CD4-positive, alpha-beta T cell treated with Interleukin-15 for 1 hour (primary cell): ENCODE measurements at regions not wholly inside any gene's neighbourhood (a gene's known extent, or its start where the extent isn't known, plus 50 kb on each side); places are given as distances from the start of the nearest gene placed in this dataset.
"Not testable (repeated sequence)": the region's sequence is repeated elsewhere in the genome, so short reads cannot be mapped to it uniquely, and the experiment has no call there.

Experiments used
- DNase-seq: peaks from one replicate; pipeline ENCODE4 v3.0.0-alpha.2; 2020

GRCh38 chr14:29982171-29982570 lies 54.5 kb upstream of the PRKD1 start:
- no peak for DNase-seq

GRCh38 chr14:29982993-29983392 lies 55.3 kb upstream of the PRKD1 start:
- DNase-seq, result no peak

DNA sequence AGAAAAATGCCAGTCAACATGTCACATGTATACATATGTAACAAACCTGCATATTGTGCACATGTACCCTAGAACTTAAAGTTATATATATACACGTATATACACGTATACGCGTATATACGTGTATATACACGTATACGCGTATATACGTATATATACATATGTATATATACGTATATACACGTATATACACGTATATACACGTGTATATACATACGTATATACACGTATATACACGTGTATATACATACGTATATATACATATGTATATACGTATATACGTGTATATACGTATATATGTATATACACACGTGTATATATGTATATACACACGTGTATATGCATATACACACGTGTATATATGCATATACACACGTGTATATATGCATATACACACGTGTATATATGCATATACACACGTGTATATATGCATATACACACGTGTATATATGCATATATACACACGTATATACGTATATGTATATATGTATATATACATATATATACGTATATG lies 62.8 kb upstream of the PRKD1 start:
- not testable (repeated sequence) for DNase-seq

- DNase-seq, result no peak
These were observed 63.3 kb upstream of the PRKD1 start for GRCh38 chr14:29990993-29991392.

GRCh38 chr14:29993143-29993542 lies 65.5 kb upstream of the PRKD1 start:
- no peak for DNase-seq

GRCh38 chr14:29999013-29999539 lies 71.4 kb upstream of the PRKD1 start:
- DNase-seq, result no peak

DNA sequence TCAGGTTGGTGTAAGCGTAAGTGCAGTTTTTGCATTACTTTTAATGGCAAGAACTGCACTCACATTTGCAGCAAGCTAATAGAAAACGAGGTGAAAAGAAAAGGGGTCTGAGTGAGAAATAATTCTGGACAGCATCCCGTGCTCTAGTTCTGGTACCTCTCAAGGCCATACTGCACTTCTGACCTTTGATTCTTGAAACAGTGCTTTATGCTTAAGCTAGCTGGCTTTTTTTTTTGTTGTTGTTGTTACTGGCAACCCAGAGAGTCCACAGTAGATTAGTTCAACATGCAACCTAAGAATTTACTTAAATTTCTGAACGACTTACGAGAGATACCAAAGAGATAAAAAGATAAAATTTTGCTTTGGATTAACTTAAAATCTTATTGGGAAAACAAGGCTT lies 75.2 kb upstream of the PRKD1 start:
- DNase-seq, result no peak

DNA sequence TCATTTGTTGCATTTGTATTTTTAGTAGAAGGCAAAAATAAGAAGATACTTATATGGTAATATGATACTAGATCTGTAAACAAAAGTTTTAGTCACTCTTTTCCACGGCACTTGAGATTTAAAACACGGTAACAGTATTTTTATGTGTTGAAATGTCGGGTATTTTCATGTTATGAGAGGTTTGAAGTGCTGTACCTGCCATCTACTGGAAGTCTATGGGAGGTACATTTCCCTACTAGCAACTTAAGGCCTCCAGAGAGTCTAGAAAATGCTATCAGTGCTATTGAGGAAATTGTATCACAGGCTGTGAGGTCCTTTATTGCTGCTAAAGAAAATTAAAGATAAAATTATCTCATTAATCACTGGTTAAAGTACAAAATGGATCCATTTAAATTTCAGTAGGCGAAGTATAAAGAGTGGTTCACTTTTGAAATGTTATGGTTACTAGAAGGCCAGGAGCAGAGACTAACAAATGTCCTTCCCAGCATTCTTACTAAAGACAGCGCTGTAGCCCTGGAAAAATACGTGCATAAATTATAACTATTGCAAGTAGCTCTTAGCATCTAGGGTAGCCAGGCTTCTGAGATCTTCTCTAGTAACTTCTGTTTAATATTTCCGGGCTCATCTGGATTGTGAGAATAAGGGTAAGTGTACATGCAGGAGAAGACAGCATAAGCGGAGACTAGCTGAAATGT lies 77.6 kb upstream of the PRKD1 start:
- no peak for DNase-seq

DNA sequence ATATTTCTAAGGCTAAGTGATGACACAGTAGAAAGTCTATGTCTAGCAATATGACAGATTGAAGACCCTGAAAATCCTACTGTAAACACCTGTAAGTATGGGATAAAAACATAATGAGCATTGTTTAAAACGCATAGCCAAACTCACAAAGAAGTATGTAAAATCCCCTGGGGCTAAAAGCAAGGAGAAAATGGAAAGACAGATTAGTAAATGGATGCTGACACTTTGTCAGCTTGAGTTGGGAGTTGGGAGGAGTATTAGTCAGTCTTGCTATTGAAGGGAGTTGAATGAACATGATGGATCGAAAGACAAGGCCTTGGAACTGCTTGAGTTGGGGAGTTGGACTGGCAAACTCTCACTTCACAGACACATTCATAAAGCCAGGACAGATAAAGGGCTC lies 79.0 kb upstream of the PRKD1 start:
- no peak for DNase-seq

- no peak for DNase-seq
These were observed 87.8 kb upstream of the PRKD1 start for GRCh38 chr14:30015489-30015888.

DNA sequence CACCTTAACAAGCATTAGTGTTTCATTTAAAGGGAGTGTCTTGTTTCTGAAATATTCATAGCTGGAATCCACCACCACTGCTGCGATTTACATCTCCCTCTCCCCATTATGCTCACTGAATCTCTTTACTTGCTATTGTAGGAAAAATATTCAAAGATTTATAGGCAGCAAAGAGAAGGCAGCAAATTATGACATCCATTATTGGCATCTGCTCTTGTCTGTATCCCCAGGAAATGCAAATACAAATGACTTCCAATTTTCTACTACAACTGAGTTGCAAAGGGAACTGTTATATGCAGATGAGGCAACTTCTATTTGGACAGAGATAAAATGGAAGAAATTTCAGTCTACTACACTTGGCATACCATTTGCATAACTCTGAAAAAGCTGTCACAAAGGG lies 88.4 kb upstream of the PRKD1 start:
- DNase-seq, result no peak

DNA sequence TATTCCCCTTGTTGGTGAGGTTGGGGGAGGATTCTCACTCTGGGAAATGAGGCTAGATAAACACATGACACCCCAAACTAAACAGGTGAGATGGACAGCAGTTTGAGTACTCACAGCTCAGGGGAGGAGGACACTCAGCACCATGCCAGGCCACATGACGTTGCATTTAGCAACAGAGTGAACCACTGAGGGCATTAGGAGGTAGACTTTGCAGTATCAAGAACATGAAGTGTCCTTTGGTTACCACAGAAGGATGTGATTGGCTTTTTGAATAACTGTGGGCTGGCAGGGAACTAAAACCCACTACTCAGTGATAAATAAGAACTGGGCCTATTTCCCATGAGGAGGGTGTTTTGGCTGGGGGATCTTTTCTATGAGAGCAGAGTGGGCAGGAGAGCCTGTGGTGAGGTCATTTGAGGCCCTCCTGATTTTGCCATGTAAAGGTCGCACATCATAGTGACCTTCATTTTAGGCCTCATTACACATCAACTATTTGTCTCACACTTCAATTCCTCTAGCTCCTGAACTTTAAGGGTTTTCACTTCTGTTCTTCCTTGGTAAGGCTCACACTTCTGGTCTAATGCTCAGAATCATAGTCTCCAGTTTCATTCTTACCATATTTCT lies 89.8 kb upstream of the PRKD1 start:
- DNase-seq, result no peak

DNA sequence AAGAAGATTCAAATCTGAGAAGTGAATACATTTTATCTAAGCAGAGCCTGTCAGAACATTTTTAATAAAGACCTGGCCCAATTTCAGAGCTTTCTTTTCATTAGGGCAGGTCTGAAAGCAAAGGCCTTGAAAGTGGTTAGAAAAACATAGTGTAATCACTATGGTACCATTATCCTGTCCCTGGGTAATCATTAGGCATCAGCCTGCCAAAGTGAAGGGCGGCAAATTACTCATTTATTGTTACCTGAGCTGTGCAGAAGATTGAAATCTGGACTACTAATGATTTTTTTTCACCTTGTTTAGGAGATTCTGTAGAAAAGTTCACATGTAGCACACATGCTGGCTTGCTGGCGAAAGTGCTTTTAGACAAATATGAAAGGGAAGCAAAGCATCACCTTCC lies 92.6 kb upstream of the PRKD1 start:
- no peak for DNase-seq

- DNase-seq, result no peak
These were observed 93.0 kb upstream of the PRKD1 start for GRCh38 chr14:30020687-30021086.

DNA sequence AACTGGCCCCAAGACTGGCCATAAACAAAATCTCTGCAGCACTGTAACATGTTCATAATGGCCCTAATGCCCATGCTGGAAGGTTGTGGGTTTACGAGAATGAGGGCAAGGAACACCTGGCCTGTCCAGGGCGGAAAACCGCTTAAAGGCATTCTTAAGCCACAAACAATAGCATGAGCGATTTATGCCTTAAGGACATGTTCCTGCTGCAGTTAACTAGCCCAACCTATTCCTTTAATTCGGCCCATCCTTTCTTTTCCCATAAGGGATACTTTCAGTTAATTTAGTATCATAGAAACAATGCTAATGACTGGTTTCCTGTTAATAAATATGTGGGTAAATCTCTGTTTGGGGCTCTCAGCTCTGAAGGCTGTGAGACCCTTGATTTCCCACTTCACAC lies 95.7 kb upstream of the PRKD1 start:
- not testable (repeated sequence) for DNase-seq

DNA sequence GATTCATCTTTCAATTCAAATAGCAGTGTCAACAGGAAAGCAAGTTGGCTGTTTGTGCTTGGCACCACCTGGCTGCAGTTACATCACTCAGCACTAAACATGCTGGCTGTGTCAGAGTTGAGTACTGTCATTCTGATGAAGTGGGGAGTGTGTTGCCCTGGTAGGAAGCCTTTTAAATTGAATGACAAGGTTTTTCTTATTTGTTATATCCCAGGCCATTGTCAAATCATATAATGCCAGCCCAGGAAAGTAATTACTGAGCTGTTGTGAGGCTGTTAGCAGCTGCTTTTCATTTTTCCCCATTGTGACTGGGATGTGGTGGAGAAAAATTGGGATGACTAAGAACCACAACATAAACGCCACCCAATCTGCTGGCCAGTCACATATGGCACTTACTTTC lies 106.5 kb upstream of the PRKD1 start:
- DNase-seq, result no peak

GRCh38 chr14:30035361-30035760 lies 107.7 kb upstream of the PRKD1 start:
- no peak for DNase-seq

DNA sequence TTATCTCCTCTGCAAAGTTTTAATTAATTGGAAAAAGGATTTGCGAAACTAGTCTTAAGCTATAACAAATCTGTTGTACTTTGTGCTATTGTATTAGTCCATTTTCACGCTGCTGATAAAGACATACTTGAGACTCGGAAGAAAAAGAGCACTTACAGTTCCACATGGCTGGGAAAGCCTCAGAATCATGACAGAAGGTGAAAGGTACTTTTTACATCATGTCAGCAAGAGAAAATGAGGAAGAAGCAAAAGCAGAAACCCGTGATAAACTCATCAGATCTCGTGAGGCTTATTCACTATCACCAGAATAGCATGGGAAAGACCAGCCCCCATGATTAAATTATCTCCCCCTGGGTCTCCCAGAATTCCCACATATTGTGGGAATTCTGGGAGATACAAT lies 118.1 kb upstream of the PRKD1 start:
- no peak for DNase-seq

DNA sequence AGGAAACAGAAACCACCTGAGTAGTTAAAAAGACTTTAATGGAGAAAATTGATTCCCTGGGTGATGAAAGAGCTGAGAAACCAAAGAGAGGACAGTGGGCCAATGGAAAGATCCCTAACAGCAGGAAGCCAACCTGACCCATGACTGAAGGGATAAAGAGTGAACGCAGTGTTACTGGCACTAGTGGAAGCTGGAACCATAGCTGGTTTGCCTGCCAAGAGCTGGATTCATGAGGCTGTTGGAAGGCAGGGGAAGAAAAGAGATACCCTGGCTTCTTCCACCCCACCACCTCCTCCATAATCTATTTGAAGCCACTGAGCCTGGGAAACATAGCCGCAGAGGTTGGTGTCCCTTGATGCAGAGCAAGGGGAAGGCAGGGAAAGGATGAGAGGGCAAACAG lies 125.5 kb upstream of the PRKD1 start:
- DNase-seq, result no peak

DNA sequence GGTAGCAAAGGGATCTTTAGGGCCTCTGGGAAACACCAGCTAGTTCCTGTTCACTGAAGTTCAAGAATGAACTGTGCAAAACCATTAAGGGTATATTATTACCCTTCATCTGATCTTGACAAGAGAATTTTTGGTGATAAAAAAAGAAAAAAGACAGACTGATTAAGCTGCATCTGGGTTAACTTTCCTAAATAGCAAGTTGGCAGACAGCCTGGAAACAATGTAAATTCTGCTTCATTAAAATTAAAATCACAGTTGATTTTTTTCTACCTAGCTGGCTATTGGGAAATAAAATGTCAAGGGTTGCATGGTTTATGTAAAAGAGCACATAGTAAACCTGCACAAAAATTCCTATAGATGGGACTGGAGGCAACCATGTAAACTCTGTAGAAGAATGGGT lies 126.6 kb upstream of the PRKD1 start:
- DNase-seq, result no peak

- no peak for DNase-seq
These were observed 130.8 kb upstream of the PRKD1 start for GRCh38 chr14:30058401-30058800.

- no peak for DNase-seq
These were observed 136.1 kb upstream of the PRKD1 start for GRCh38 chr14:30063746-30064145.

DNA sequence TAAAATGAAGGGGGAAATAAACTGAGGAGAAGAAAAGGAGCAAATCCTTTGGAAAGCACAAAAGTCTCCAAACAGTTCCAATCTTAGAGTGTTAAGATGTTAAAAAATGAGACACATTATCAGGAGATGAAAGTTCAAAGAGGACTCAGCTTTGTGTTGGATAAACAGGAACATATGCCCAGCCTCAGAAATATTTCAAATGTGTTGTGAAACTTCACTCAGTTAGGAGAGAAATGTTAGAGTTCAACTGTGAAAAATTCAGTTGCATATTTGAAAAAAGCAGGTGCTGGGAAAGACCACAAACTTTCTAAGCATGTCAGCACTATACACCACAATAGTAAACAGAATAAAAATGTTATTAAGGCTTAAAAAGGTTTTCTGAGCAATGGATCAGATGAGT lies 136.8 kb upstream of the PRKD1 start:
- no peak for DNase-seq

- no peak for DNase-seq
These were observed 141.9 kb upstream of the PRKD1 start for GRCh38 chr14:30069536-30069935.

- DNase-seq, result not testable (repeated sequence)
These were observed 144.8 kb upstream of the PRKD1 start for GRCh38 chr14:30072454-30072853.
